ENCODE measurements at regions not wholly inside any gene's neighbourhood (a gene's known extent, or its start where the extent isn't known, plus 50 kb on each side); places are given as distances from the start of the nearest gene placed in this dataset.

- TF ChIP-seq BACH1 (IDR thresholded peaks at IDR 0.05; ENCODE audit: borderline replicate concordance) (peak; percentile 26; the same call in 1 of the 2 replicates), ZNF274 (IDR thresholded peaks at IDR 0.05; ENCODE audit: insufficient read depth, insufficient read length) (no peak), PRDM15 (CRISPR knock-in tag; IDR thresholded peaks at IDR 0.05) (no peak), GATAD2B (conservative IDR thresholded peaks at IDR 0.05; ENCODE audit: low read depth) (no peak), ZNF592 (IDR thresholded peaks at IDR 0.05) (no peak), CREM (IDR thresholded peaks at IDR 0.05; ENCODE audit: low read depth) (no peak), NR2C1 (IDR thresholded peaks at IDR 0.05) (no peak), CEBPB (IDR thresholded peaks at IDR 0.05; ENCODE audit: borderline replicate concordance in 1 of 2, low read depth in 2 of 2, low read length in 2 of 2) (no peak), FOXK2 (IDR thresholded peaks at IDR 0.05) (no peak), DPF2 (IDR thresholded peaks at IDR 0.05) (no peak), RB1 (IDR thresholded peaks at IDR 0.05; ENCODE audit: borderline replicate concordance) (no peak), TCF12 (IDR thresholded peaks at IDR 0.05; ENCODE audit: low read depth, low read length) (no peak), ETV6 (conservative IDR thresholded peaks at IDR 0.05 in 1 of 2, IDR thresholded peaks at IDR 0.05 in 1 of 2; ENCODE audit: borderline replicate concordance in 1 of 2, low read depth in 1 of 2) (no peak), HDGF (IDR thresholded peaks at IDR 0.05) (no peak), SREBF2 (IDR thresholded peaks at IDR 0.05; ENCODE audit: low read length) (no peak), JUNB (IDR thresholded peaks at IDR 0.05) (peak; percentile 30; the same call in 1 of the 2 replicates), SKIL (IDR thresholded peaks at IDR 0.05; ENCODE audit: low read depth, poor library complexity, severe bottlenecking) (no peak), CREB1 (IDR thresholded peaks at IDR 0.05; ENCODE audit: low read depth) (no peak), IKZF2 (IDR thresholded peaks at IDR 0.05) (peak; percentile 33 to 48; a peak in 1 of 4 replicates), FOS (IDR thresholded peaks at IDR 0.05; ENCODE audit: borderline replicate concordance, extremely low read depth, insufficient read length) (no peak), EP300 (IDR thresholded peaks at IDR 0.05; ENCODE audit: borderline replicate concordance in 1 of 2, control insufficient read depth in 1 of 2, low read depth in 2 of 2, low read length in 2 of 2) (peak in 1 of 2 experiments; percentile 84; a peak in 3 of 4 replicates), SRF (IDR thresholded peaks at IDR 0.05; ENCODE audit: low read depth in 2 of 2, low read length in 2 of 2) (no peak), ZNF217 (IDR thresholded peaks at IDR 0.05) (peak; percentile 60; the same call in 1 of the 2 replicates)
Observed at GRCh38 chr1:88401313-88401712, 282.8 kb upstream of the PKN2 start (continued).

All from GM12878 (cell line).